ENCODE measurements at regions not wholly inside any gene's neighbourhood (a gene's known extent, or its start where the extent isn't known, plus 50 kb on each side); places are given as distances from the start of the nearest gene placed in this dataset.
"Not testable (repeated sequence)": the region's sequence is repeated elsewhere in the genome, so short reads cannot be mapped to it uniquely, and the experiment has no call there.

DNA sequence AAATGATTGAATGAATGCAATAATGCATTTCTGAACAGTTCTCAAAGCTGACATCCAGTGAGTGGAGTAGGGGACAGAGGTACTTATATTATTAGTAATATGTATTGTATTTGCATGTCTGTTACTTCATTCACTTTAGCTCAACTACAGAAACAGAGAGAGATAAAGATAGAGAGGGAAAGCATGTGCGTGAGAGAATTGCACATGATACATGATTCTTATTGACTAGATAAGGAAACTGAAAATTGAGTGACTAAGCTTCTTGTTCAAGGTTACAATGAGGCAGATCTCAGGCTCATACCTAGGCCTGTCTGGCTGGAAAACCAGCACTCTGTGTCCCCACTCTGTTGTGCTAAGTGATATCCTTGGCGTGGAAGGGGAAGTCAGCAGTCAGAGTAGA, 337.7 kb upstream of the KLF4 start (continued):
- no peak for TF ChIP-seq ZNF626 (tag by site-specific recombination; IDR thresholded peaks at IDR 0.05)
- TF ChIP-seq, protein P1, sequence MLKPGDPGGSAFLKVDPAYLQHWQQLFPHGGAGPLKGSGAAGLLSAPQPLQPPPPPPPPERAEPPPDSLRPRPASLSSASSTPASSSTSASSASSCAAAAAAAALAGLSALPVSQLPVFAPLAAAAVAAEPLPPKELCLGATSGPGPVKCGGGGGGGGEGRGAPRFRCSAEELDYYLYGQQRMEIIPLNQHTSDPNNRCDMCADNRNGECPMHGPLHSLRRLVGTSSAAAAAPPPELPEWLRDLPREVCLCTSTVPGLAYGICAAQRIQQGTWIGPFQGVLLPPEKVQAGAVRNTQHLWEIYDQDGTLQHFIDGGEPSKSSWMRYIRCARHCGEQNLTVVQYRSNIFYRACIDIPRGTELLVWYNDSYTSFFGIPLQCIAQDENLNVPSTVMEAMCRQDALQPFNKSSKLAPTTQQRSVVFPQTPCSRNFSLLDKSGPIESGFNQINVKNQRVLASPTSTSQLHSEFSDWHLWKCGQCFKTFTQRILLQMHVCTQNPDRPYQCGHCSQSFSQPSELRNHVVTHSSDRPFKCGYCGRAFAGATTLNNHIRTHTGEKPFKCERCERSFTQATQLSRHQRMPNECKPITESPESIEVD (tag by site-specific recombination; IDR thresholded peaks at IDR 0.05) = no peak
- TF ChIP-seq, protein P2, sequence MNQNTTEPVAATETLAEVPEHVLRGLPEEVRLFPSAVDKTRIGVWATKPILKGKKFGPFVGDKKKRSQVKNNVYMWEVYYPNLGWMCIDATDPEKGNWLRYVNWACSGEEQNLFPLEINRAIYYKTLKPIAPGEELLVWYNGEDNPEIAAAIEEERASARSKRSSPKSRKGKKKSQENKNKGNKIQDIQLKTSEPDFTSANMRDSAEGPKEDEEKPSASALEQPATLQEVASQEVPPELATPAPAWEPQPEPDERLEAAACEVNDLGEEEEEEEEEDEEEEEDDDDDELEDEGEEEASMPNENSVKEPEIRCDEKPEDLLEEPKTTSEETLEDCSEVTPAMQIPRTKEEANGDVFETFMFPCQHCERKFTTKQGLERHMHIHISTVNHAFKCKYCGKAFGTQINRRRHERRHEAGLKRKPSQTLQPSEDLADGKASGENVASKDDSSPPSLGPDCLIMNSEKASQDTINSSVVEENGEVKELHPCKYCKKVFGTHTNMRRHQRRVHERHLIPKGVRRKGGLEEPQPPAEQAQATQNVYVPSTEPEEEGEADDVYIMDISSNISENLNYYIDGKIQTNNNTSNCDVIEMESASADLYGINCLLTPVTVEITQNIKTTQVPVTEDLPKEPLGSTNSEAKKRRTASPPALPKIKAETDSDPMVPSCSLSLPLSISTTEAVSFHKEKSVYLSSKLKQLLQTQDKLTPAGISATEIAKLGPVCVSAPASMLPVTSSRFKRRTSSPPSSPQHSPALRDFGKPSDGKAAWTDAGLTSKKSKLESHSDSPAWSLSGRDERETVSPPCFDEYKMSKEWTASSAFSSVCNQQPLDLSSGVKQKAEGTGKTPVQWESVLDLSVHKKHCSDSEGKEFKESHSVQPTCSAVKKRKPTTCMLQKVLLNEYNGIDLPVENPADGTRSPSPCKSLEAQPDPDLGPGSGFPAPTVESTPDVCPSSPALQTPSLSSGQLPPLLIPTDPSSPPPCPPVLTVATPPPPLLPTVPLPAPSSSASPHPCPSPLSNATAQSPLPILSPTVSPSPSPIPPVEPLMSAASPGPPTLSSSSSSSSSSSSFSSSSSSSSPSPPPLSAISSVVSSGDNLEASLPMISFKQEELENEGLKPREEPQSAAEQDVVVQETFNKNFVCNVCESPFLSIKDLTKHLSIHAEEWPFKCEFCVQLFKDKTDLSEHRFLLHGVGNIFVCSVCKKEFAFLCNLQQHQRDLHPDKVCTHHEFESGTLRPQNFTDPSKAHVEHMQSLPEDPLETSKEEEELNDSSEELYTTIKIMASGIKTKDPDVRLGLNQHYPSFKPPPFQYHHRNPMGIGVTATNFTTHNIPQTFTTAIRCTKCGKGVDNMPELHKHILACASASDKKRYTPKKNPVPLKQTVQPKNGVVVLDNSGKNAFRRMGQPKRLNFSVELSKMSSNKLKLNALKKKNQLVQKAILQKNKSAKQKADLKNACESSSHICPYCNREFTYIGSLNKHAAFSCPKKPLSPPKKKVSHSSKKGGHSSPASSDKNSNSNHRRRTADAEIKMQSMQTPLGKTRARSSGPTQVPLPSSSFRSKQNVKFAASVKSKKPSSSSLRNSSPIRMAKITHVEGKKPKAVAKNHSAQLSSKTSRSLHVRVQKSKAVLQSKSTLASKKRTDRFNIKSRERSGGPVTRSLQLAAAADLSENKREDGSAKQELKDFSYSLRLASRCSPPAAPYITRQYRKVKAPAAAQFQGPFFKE (tag by site-specific recombination; IDR thresholded peaks at IDR 0.05; ENCODE audit: borderline replicate concordance) = no peak

DNA sequence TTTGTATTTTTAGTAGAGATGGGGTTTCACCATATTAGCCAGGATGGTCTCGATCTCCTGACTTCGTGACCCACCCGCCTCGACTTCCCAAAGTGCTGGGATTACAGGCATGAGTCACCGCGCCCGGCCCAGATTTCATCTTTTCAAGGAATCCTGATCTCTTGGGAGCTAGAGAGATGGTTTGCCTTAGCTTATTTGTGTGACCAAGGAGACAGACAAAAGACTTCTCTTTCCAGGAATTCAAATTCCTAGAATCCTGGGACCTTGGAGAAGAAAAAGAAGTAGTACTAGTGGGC, 337.1 kb upstream of the KLF4 start:
- H3K9me3 ChIP-seq (ENCODE audit: control insufficient read depth, insufficient read depth, low read depth, low read length); H3K36me3 ChIP-seq (ENCODE audit: control insufficient read depth in 2 of 2, insufficient read depth in 1 of 2, low read length in 2 of 2); H3K4me1 ChIP-seq (ENCODE audit: control insufficient read depth, insufficient read depth, low read length); POLR2A ChIA-PET; H3K4me3 ChIP-seq (ENCODE audit: low read depth, low read length); H3K27ac ChIP-seq (ENCODE audit: extremely low read depth, low read depth, low read length): not testable (repeated sequence)
- TF ChIP-seq, protein P3, sequence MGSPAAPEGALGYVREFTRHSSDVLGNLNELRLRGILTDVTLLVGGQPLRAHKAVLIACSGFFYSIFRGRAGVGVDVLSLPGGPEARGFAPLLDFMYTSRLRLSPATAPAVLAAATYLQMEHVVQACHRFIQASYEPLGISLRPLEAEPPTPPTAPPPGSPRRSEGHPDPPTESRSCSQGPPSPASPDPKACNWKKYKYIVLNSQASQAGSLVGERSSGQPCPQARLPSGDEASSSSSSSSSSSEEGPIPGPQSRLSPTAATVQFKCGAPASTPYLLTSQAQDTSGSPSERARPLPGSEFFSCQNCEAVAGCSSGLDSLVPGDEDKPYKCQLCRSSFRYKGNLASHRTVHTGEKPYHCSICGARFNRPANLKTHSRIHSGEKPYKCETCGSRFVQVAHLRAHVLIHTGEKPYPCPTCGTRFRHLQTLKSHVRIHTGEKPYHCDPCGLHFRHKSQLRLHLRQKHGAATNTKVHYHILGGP (tag by site-specific recombination; IDR thresholded peaks at IDR 0.05) = 0 out of 2 replicates have a peak, but pooled peaks have one; percentile 19
- CTCF ChIA-PET = interaction anchor here (0.6 kb wide), 1 partner anchor 828 kb away, joined by 4 read pairs; no protein-coding TSS in a partner anchor

DNA sequence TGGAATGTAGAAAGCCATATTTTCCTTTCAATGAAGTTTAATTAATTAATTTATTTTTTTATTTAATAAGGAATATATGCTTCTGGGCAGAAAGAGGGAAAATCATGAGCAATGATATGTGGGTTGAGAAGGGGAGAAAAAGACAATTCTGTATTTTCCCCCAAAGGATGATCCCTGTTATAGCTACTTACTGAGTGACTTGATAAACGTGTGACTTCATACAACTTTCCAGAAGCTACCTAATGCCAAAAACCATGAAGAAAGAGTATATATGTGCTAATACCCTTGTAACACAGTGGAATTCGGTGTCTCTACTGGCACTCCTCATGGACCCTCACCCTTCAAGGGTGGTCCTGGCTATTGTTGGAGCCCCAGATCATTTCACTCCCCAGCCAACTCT, 335.0 kb upstream of the KLF4 start:
- TF ChIP-seq ZNF776 (tag by site-specific recombination; IDR thresholded peaks at IDR 0.05; ENCODE audit: borderline replicate concordance) (no peak), ZNF311 (tag by site-specific recombination; IDR thresholded peaks at IDR 0.05; ENCODE audit: borderline replicate concordance) (no peak), ZNF561 (tag by site-specific recombination; IDR thresholded peaks at IDR 0.05; ENCODE audit: borderline replicate concordance) (no peak), ZNF837 (tag by site-specific recombination; IDR thresholded peaks at IDR 0.05) (no peak), ZXDB (tag by site-specific recombination; IDR thresholded peaks at IDR 0.05) (no peak)
- no peaks in the 10 kb centered on the region for H3K36me3 ChIP-seq (ENCODE audit: control insufficient read depth in 2 of 2, insufficient read depth in 1 of 2, low read length in 2 of 2)
- CTCF ChIA-PET = interaction anchor here (0.6 kb wide), 1 partner anchor 97 kb away, joined by 6 read pairs; no protein-coding TSS in a partner anchor
- POLR2A ChIA-PET = no interaction called here
- no peak overlapping the region for H3K27ac ChIP-seq (ENCODE audit: extremely low read depth, low read depth, low read length)
- H3K4me1 ChIP-seq (ENCODE audit: control insufficient read depth, insufficient read depth, low read length) = no peaks in the 10 kb centered on the region
- H3K4me3 ChIP-seq (ENCODE audit: low read depth, low read length) = no peak overlapping the region
- H3K9me3 ChIP-seq (ENCODE audit: control insufficient read depth, insufficient read depth, low read depth, low read length) = no peaks in the 10 kb centered on the region

DNA sequence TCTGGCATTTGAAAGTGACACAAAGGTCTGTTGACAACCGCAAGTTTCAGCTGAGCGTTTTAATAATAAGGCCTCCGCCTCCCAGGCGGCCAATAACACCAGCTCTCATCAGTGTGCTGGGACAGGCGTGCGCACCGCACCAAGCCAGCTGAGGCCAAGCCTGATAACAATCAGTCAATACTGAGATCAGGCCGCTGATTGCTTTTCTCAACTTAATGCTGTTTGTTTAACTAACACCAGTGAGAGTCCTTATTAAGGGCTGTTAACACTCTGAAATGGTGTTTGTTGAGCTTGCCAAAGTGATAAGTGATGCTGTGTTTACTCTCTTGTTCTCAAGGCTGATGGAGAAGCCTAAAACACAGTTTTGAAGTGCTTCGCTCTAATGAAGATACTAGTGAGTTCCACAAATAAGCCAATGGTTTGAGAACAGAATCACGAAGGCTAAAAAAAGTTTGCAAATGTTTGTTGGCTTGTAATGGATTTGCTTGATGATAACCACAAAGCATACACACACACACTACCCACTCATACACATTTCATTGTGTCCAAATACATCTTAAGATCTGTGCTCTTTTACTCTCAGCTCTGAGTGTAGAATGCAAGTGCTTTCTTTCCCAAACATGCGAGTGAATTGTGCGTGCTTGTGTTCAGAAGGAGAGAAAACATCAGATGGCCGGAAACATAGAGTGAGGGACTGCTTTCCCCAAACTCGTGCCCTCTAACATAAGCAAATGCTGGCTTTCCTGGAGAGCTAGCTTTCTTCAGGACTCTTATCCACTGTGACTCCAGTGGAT, 330.4 kb upstream of the KLF4 start:
- H3K4me1 ChIP-seq (ENCODE audit: control insufficient read depth, insufficient read depth, low read length) = no peaks in the 10 kb centered on the region
- no peaks in the 10 kb centered on the region for H3K9me3 ChIP-seq (ENCODE audit: control insufficient read depth, insufficient read depth, low read depth, low read length)
- H3K27ac ChIP-seq (ENCODE audit: extremely low read depth, low read depth, low read length) = no peak overlapping the region
- CTCF ChIA-PET = interaction anchor here (0.6 to 1.0 kb wide), 2 partner anchors 11 to 289 kb away, joined by 3 to 4 read pairs; no protein-coding TSS in a partner anchor
- H3K36me3 ChIP-seq (ENCODE audit: control insufficient read depth in 2 of 2, insufficient read depth in 1 of 2, low read length in 2 of 2) = no peaks in the 10 kb centered on the region
- no peak overlapping the region for H3K4me3 ChIP-seq (ENCODE audit: low read depth, low read length)
- POLR2A ChIA-PET = no interaction called here
- no peak for TF ChIP-seq ZNF629 (tag by site-specific recombination; IDR thresholded peaks at IDR 0.05)
- 0 out of 2 replicates have a peak, but pooled peaks have one; percentile 43 for TF ChIP-seq ZNF324 (tag by site-specific recombination; IDR thresholded peaks at IDR 0.05)
- TF ChIP-seq ZIC2 (tag by site-specific recombination; IDR thresholded peaks at IDR 0.05) = 0 out of 2 replicates have a peak, but pooled peaks have one; percentile 41
- TF ChIP-seq ZSCAN16 (tag by site-specific recombination; IDR thresholded peaks at IDR 0.05) = no peak
- peak; percentile 93 for TF ChIP-seq TCF7L2 (IDR thresholded peaks at IDR 0.05; ENCODE audit: borderline replicate concordance, low read depth, low read length)
- TF ChIP-seq, protein P4, sequence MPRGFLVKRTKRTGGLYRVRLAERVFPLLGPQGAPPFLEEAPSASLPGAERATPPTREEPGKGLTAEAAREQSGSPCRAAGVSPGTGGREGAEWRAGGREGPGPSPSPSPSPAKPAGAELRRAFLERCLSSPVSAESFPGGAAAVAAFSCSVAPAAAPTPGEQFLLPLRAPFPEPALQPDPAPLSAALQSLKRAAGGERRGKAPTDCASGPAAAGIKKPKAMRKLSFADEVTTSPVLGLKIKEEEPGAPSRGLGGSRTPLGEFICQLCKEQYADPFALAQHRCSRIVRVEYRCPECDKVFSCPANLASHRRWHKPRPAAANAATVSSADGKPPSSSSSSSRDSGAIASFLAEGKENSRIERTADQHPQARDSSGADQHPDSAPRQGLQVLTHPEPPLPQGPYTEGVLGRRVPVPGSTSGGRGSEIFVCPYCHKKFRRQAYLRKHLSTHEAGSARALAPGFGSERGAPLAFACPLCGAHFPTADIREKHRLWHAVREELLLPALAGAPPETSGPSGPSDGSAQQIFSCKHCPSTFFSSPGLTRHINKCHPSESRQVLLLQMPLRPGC (tag by site-specific recombination; IDR thresholded peaks at IDR 0.05) = 0 out of 2 replicates have a peak, but pooled peaks have one; percentile 41
- no peak for TF ChIP-seq ZNF335 (tag by site-specific recombination; conservative IDR thresholded peaks at IDR 0.05)
- peak; percentile 96 for TF ChIP-seq OSR2 (tag by site-specific recombination; IDR thresholded peaks at IDR 0.05)
- no peak for TF ChIP-seq ZNF654 (tag by site-specific recombination; IDR thresholded peaks at IDR 0.05; ENCODE audit: low read depth)
